Gastroesophageal sphincter (tissue), 3 donors: ENCODE measurements at regions not wholly inside any gene's neighbourhood (a gene's known extent, or its start where the extent isn't known, plus 50 kb on each side); places are given as distances from the start of the nearest gene placed in this dataset.

Experiments used
- EP300 ChIP-seq: sonication (generic); formaldehyde crosslinking; IDR thresholded peaks from one replicate; pipeline ENCODE4 v1.6.1; 2017; ENCODE audit warnings: antibody characterized with exemption, mild to moderate bottlenecking
- TF ChIP-seq, protein P1 (sequence below), 4 experiments: fragments of 200-600 bp in 2 of 4; fragments of 450-650 bp in 2 of 4; sonication (generic) in 1 of 4; IDR thresholded peaks; one replicate each; pipeline ENCODE4 v1.5.1; 2017 to 2019; ENCODE audit warnings: antibody characterized with exemption in 4 of 4, mild to moderate bottlenecking in 2 of 4, moderate library complexity in 2 of 4

DNA sequence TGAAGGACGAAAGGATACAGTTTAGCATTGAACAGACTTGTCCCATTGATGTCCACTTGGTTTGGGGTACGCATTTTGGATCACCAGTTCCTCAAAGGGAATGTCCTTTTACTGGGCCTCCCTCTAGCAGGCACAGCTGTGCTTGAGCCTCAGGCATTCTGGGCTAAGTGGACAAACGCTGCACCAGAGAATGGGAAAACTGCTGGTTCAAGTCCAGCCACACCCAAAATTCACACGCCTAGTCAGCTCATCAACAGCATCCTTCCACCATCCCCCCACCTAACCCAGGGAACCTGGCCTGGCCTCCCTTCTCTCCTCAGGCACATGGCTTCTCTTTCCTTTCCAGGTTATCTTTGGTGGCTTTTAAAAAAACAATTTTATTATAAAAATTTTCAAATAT, 59.1 kb upstream of the ALDH1A3 start:
- TF ChIP-seq, protein P1, sequence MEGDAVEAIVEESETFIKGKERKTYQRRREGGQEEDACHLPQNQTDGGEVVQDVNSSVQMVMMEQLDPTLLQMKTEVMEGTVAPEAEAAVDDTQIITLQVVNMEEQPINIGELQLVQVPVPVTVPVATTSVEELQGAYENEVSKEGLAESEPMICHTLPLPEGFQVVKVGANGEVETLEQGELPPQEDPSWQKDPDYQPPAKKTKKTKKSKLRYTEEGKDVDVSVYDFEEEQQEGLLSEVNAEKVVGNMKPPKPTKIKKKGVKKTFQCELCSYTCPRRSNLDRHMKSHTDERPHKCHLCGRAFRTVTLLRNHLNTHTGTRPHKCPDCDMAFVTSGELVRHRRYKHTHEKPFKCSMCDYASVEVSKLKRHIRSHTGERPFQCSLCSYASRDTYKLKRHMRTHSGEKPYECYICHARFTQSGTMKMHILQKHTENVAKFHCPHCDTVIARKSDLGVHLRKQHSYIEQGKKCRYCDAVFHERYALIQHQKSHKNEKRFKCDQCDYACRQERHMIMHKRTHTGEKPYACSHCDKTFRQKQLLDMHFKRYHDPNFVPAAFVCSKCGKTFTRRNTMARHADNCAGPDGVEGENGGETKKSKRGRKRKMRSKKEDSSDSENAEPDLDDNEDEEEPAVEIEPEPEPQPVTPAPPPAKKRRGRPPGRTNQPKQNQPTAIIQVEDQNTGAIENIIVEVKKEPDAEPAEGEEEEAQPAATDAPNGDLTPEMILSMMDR (IDR thresholded peaks at IDR 0.05), result no peak
- no peak for TF ChIP-seq EP300
